ENCODE measurements at regions not wholly inside any gene's neighbourhood (a gene's known extent, or its start where the extent isn't known, plus 50 kb on each side); places are given as distances from the start of the nearest gene placed in this dataset.

DNA sequence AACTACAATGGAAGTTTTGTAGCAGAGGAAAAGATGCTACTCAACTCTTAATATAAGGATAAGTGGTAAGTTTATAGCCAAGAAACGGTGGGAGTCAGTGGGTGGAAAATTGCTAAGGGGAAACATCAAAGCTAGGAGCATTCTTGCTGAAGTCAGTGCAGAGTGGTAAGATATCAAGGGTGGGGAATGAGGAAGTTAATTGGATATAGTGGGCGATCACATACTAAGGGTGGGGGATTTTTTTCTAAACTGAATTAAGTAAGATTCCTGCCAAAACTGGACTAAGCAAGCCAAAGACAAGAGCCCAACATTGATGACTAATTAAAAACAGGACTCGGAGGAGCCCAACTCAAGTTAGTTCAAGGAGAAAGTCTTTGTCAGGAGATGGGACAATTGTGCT, 525.4 kb downstream of the CCDC85A start:
- TF ChIP-seq, protein P1, sequence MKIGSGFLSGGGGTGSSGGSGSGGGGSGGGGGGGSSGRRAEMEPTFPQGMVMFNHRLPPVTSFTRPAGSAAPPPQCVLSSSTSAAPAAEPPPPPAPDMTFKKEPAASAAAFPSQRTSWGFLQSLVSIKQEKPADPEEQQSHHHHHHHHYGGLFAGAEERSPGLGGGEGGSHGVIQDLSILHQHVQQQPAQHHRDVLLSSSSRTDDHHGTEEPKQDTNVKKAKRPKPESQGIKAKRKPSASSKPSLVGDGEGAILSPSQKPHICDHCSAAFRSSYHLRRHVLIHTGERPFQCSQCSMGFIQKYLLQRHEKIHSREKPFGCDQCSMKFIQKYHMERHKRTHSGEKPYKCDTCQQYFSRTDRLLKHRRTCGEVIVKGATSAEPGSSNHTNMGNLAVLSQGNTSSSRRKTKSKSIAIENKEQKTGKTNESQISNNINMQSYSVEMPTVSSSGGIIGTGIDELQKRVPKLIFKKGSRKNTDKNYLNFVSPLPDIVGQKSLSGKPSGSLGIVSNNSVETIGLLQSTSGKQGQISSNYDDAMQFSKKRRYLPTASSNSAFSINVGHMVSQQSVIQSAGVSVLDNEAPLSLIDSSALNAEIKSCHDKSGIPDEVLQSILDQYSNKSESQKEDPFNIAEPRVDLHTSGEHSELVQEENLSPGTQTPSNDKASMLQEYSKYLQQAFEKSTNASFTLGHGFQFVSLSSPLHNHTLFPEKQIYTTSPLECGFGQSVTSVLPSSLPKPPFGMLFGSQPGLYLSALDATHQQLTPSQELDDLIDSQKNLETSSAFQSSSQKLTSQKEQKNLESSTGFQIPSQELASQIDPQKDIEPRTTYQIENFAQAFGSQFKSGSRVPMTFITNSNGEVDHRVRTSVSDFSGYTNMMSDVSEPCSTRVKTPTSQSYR (CRISPR knock-in tag; IDR thresholded peaks at IDR 0.05; ENCODE audit: borderline replicate concordance), result no peak
- TF ChIP-seq ZNF816 (CRISPR knock-in tag; IDR thresholded peaks at IDR 0.05; ENCODE audit: borderline replicate concordance), result no peak
- TF ChIP-seq NCOA2 (CRISPR knock-in tag; IDR thresholded peaks at IDR 0.05), result no peak
- no peak for TF ChIP-seq SRY (CRISPR knock-in tag; IDR thresholded peaks at IDR 0.05)
- no peak for TF ChIP-seq ZNF30 (CRISPR knock-in tag; IDR thresholded peaks at IDR 0.05)
- no peak for TF ChIP-seq ZMYM4 (CRISPR knock-in tag; IDR thresholded peaks at IDR 0.05)
- TF ChIP-seq, protein P2, sequence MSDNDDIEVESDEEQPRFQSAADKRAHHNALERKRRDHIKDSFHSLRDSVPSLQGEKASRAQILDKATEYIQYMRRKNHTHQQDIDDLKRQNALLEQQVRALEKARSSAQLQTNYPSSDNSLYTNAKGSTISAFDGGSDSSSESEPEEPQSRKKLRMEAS (IDR thresholded peaks at IDR 0.05), result no peak
- no peak for TF ChIP-seq PHF5A (CRISPR knock-in tag; IDR thresholded peaks at IDR 0.05; ENCODE audit: low read depth, unreplicated experiment)
- no peak for TF ChIP-seq NR2F1 (CRISPR knock-in tag; IDR thresholded peaks at IDR 0.05)
- no peak for TF ChIP-seq ARNT2 (CRISPR knock-in tag; IDR thresholded peaks at IDR 0.05; ENCODE audit: low read depth)
- no peak for TF ChIP-seq SIX4 (CRISPR knock-in tag; IDR thresholded peaks at IDR 0.05)
- no peak for TF ChIP-seq RFXAP (CRISPR knock-in tag; IDR thresholded peaks at IDR 0.05; ENCODE audit: borderline replicate concordance)
- no peak for TF ChIP-seq ZNF432 (CRISPR knock-in tag; IDR thresholded peaks at IDR 0.05; ENCODE audit: borderline replicate concordance)
- TF ChIP-seq, protein P3, sequence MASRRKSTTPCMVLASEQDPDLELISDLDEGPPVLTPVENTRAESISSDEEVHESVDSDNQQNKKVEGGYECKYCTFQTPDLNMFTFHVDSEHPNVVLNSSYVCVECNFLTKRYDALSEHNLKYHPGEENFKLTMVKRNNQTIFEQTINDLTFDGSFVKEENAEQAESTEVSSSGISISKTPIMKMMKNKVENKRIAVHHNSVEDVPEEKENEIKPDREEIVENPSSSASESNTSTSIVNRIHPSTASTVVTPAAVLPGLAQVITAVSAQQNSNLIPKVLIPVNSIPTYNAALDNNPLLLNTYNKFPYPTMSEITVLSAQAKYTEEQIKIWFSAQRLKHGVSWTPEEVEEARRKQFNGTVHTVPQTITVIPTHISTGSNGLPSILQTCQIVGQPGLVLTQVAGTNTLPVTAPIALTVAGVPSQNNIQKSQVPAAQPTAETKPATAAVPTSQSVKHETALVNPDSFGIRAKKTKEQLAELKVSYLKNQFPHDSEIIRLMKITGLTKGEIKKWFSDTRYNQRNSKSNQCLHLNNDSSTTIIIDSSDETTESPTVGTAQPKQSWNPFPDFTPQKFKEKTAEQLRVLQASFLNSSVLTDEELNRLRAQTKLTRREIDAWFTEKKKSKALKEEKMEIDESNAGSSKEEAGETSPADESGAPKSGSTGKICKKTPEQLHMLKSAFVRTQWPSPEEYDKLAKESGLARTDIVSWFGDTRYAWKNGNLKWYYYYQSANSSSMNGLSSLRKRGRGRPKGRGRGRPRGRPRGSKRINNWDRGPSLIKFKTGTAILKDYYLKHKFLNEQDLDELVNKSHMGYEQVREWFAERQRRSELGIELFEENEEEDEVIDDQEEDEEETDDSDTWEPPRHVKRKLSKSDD (CRISPR knock-in tag; IDR thresholded peaks at IDR 0.05; ENCODE audit: low read depth), result no peak
- TF ChIP-seq TEAD2 (CRISPR knock-in tag; IDR thresholded peaks at IDR 0.05), result no peak
- no peak for TF ChIP-seq IRX3 (CRISPR knock-in tag; IDR thresholded peaks at IDR 0.05; ENCODE audit: borderline replicate concordance, low read depth)
- no peak for TF ChIP-seq ZNF776 (CRISPR knock-in tag; IDR thresholded peaks at IDR 0.05)
- no peak for TF ChIP-seq NBN (conservative IDR thresholded peaks at IDR 0.05)
- H3K4me1 ChIP-seq (ENCODE audit: insufficient read depth, low read length), result no peaks in the 10 kb centered on the region
- no peak overlapping the region for H3K9ac ChIP-seq (ENCODE audit: insufficient read depth, low read depth, low read length)
- POLR2A ChIA-PET, result no interaction called here
- no peak overlapping the region for H2AFZ ChIP-seq (ENCODE audit: low read length)
- H3K9me3 ChIP-seq (ENCODE audit: low read length), result peaks cover 51% of the 10 kb centered on the region
- no peak for FAIRE-seq
- CTCF ChIA-PET (ENCODE audit: low intra/inter-chr PET ratio, low total read pairs), result no interaction called here
- H4K20me1 ChIP-seq (ENCODE audit: insufficient read depth, low read length), result no peaks in the 10 kb centered on the region
- 2% methylated on average over 3 of the region's 3 CpGs for WGBS (ENCODE audit: low lambda C conversion rate)
- no peaks in the 10 kb centered on the region for H3K79me2 ChIP-seq (ENCODE audit: insufficient read depth, low read length)
- no peaks in the 10 kb centered on the region for H3K36me3 ChIP-seq (replicated peaks in 1 of 2; ENCODE audit: control insufficient read depth in 1 of 2, insufficient read depth in 2 of 2, low read length in 2 of 2)
- no TSS peak for BruUV-seq (replicated peaks)
- H3K27ac ChIP-seq (ENCODE audit: extremely low read length, insufficient read depth, low read length), result no peak overlapping the region
- no peak overlapping the region for H3K4me3 ChIP-seq (replicated peaks in 1 of 3; ENCODE audit: insufficient read depth in 1 of 3, low read depth in 2 of 3, low read length in 3 of 3)
- no peak for ATAC-seq
- H3K27me3 ChIP-seq (ENCODE audit: control insufficient read depth in 1 of 2, insufficient read depth in 2 of 2, low read length in 2 of 2), result no peaks in the 10 kb centered on the region
- DNase-seq (ENCODE audit: low spot score), result no peak
- no peak overlapping the region for H3K4me2 ChIP-seq (ENCODE audit: low read depth, low read length)
- intact Hi-C loops (cut with micrococcal nuclease; ENCODE audit: unreplicated experiment) (no loop called here), in situ Hi-C loops (cut with HindIII; ENCODE audit: extremely low pct_ligation_motif_present, low pct_unique_long_range_greater_than_20kb) (no loop called here)
